Left kidney (tissue), 1 donor: ENCODE measurements at regions not wholly inside any gene's neighbourhood (a gene's known extent, or its start where the extent isn't known, plus 50 kb on each side); places are given as distances from the start of the nearest gene placed in this dataset.

ENCODE experiments used
- DNase-seq: peaks from one replicate; pipeline ENCODE4 v3.0.0-alpha.2; 2013

- DNase-seq: no peak
Observed at GRCh38 chr13:74778946-74779345, 644.7 kb upstream of the KLF12 start.

- DNase-seq: no peak
Observed at GRCh38 chr13:74778087-74778486, 643.9 kb upstream of the KLF12 start.

GRCh38 chr13:74774264-74774663 lies 640.1 kb upstream of the KLF12 start:
- no peak for DNase-seq

DNA sequence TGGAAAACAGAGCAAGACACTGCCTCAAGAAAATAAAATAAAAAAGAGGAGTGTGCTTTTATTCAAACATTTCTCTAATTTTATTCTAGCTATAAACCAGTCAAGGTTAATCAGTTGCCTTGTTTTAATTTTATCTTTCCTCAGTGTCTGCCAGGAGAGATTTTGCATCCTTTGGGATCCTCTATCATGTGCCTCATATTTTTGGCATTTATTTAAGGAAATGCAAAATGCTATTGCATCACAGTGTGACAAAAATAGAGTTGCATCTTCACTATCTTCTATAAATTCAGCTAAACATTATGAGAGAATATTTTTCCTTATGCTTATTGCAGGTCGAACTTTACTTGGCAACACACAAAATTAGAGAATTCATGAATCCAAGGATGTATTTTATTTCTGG lies 639.0 kb upstream of the KLF12 start:
- DNase-seq: no peak

GRCh38 chr13:74771964-74772363 lies 637.8 kb upstream of the KLF12 start:
- no peak for DNase-seq

- DNase-seq: no peak
Observed at GRCh38 chr13:74770361-74770760, 636.2 kb upstream of the KLF12 start.

DNA sequence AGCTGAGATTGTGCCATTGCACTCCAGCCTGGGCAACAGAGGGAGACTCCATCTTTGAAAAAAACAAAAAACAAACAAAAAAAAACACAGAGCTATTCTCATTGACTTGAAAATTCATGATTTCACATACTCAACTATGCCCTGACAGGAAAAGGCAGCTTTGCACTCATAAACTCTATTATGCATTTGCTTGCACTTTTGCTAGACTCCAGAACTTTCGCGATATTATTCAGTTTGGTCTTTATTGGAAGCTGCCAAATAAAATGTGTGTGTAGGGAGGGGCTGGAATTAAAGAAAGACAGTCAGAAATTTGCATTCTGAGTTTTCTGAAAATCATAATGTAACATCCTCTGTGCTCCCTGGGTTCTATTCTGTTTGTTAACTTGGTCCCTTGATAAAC lies 635.1 kb upstream of the KLF12 start:
- DNase-seq: no peak

DNA sequence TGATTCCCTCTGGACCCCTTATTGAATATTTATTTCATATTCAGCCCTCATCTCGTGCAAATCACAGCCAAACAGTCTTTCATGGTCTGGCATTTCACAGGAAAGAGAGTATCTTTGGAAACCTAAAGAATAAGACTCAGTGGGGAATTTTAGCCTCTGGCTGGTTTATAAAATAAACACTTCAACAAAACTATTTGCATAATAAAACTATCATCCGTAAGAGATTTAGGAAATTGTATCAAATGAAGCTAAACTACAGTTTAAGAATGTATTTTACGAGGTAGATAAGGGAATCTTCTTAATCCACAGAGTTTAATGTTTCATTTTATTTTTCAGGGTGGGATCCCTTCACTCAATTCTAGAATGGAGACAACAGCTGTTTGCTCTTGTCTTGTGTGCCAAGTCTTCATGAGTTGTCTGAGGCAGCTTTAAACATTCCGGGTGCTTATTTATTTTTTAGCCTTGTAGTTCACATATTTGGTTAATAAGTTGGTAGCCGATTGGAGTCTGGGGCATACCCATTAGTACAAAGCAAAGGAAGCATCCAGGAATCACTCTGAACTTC lies 634.4 kb upstream of the KLF12 start:
- DNase-seq: no peak

DNA sequence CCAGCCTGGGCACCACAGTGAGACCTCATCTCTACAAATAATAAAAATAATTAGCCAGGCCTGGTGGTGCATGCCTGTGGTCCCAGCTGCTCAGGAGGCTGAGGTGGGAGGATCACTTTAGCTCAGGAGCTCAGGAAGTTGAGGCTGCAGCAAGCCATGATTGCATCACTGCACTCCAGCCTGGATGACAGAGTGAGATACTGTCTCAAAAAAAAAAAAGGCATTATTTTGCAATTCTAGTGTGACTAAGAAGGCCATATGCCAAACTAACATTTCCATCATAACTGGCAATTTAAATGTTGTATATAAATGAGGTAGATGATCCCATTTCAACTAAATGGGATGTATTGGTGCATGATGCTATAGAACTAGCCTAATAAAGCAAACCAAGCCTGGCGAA lies 632.8 kb upstream of the KLF12 start:
- no peak for DNase-seq

GRCh38 chr13:74765955-74766354 lies 631.8 kb upstream of the KLF12 start:
- DNase-seq: no peak

- no peak for DNase-seq
Observed at GRCh38 chr13:74761801-74762757, 627.9 kb upstream of the KLF12 start.

- DNase-seq: no peak
Observed at GRCh38 chr13:74758188-74758587, 624.0 kb upstream of the KLF12 start.

GRCh38 chr13:74755065-74755464 lies 620.9 kb upstream of the KLF12 start:
- no peak for DNase-seq

DNA sequence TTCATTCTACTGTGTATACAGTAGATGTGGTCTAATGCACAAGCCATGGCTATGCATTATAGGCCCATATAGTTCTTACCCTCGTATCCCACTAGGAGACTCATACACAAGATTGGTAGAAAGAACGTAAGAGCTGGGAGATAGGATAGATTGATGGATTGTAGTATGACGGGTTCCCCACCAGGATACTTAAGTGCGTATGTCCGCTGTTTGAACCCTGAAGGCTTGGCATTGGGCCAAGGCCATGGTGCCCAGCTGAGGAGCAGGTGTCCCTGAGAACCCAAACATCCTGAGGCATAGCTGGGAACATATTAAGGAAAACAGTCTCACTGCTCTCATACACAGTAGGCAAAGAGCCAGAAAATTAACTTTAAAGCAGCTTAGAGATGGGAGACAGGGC lies 617.5 kb upstream of the KLF12 start:
- DNase-seq: no peak

GRCh38 chr13:74747186-74747955 lies 613.2 kb upstream of the KLF12 start:
- DNase-seq: no peak

DNA sequence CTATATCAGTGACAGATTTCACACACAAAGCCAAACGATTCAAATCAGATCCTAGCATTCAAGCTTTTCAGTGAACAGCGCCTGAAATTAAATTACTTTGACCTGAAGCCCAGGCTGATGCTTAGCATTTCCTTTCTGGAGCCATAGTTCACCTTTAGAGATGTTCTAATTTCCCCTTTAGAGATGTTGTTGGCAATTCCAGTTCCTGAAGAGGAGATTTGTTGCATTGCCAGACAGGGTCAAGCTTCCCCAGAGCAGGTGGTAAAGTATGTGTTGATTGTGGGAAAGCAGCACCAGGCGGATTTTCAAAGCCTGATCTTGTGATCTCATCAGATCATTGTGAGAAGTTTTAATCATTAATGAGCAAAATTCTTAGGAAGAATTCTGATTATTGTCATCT lies 609.8 kb upstream of the KLF12 start:
- DNase-seq: no peak

- DNase-seq: no peak
Observed at GRCh38 chr13:74741732-74742131, 607.5 kb upstream of the KLF12 start.

DNA sequence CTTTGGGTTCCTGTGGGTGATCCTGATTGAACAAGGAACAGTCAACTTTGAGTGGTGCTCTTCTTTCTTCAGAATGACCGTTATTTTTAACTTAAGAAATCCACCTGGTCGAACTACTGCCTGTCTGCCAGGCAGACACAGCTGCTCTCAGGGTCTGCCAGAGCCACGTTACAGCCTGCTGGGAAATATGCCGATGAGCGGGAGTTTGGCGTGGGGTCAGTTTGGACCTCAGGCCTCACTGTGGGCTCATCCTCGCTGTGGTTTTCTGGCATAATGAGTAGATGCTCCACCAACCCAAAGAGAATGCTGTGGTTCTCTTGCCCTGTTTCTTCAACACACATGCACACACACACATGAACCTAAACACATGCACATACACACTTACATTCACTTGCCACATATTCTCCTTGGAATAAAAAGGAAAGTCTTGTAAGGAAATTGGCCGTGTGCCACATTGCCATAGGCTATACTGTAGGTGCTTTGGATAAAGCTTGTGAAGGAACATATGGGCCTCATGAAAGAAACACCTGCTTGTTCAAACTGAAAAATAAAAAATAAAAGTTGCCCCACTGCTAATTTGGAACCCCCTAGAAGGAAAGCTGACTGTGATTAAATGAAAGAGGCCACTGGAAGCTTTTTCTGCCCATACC lies 598.7 kb upstream of the KLF12 start:
- no peak for DNase-seq

DNA sequence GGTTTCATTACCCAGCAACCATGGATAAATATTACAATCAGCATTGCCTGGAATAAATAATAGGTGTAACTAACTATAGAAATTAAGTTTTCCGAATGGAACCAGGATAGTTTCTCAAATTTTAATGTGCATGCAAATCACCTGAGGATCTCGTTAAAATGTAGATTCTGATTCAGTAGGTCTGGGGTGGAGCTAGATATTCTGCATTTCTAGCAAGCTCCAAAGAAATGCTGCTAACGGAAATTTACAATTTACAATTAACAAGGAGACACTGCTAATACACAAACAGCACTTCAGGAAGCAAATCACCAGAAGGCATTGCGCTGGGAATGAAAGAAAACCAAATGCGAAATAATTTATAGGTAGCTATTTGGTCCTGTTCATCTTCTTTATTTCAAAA lies 597.5 kb upstream of the KLF12 start:
- DNase-seq: no peak

- no peak for DNase-seq
Observed at GRCh38 chr13:74730556-74731331, 596.5 kb upstream of the KLF12 start.

DNA sequence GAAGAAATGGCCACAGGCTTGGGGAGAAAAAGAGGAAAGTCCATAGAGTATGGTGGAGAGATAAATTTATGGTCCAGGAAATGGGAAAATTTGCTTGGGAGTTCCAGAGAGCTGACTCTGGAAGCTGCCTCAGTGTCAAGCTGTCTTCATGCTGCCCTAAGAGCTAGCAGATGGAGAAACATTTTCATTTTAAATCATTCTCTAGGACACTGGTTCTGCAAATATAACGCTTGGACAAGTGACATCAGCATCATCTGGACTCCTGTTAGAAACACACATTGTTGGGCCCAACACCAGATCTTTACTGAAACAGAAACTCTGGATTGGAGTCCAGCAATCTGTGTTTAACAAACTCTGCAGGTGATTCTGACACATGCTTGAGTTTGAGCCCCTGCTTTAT lies 592.0 kb upstream of the KLF12 start:
- DNase-seq: no peak
